NOMO-1 (cell line): ENCODE measurements at regions not wholly inside any gene's neighbourhood (a gene's known extent, or its start where the extent isn't known, plus 50 kb on each side); places are given as distances from the start of the nearest gene placed in this dataset.
"Not testable (repeated sequence)": the region's sequence is repeated elsewhere in the genome, so short reads cannot be mapped to it uniquely, and the experiment has no call there.

Experiments
- DNase-seq, 2 experiments: peaks; one replicate each; lab custom pipeline; 2025; ENCODE audit not compliant: unreplicated experiment in 2 of 2; lab: John Stamatoyannopoulos, UW

- peak in 1 of 2 experiments; percentile 58 for DNase-seq
These were observed 187.7 kb downstream of the SATB1 start for GRCh38 chr3:18237251-18238005.

DNA sequence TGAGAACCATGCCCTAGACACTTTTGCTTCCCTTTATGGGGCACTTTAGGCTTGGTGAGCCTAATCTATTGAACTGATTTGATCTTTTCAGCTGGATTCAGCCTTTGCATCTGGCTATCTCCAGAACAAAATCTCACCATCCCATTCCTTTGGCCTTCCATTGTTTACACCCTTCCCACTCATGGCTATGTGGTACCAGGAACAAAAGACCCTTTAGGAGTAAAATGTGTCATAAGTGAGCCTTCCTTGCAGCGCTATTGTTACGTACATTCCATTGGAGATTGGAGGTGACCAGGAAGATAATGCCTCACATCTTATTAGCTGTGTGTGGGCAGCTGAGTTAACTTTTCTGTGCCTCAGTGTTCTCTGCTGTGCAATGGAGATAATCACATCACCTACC is 188.4 kb downstream of the SATB1 start:
- no peak for DNase-seq

- DNase-seq = no peak
These were observed 190.3 kb downstream of the SATB1 start for GRCh38 chr3:18234717-18235335.

- DNase-seq = no peak
These were observed 191.0 kb downstream of the SATB1 start for GRCh38 chr3:18233987-18234716.

GRCh38 chr3:18232317-18232716 is 192.8 kb downstream of the SATB1 start:
- no peak for DNase-seq

- no peak for DNase-seq
These were observed 197.1 kb downstream of the SATB1 start for GRCh38 chr3:18228060-18228459.

GRCh38 chr3:18225709-18226108 is 199.4 kb downstream of the SATB1 start:
- no peak for DNase-seq

DNA sequence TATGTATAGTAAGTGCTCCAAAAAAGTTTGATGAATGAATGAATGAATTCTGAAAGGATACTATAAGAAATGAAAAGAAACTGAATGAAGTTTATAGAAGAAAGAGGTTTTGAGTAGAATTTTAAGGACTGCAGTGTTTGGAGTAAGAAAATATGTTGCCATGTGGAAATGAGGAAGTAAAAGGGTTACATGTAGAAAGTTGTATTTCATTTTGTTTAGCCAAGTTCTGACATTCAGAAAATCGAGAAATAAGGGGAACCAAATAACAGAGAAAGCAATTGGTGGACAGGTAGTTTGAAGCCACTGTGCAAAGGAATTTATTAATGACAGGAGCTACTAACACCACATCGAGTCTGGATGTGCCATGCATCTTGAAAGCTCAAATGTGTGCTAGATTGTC is 200.7 kb downstream of the SATB1 start:
- DNase-seq = peak; percentile 48 to 81

- peak in 1 of 2 experiments; percentile 71 for DNase-seq
These were observed 201.2 kb downstream of the SATB1 start for GRCh38 chr3:18223974-18224373.

- DNase-seq = peak; percentile 86 to 97
These were observed 201.6 kb downstream of the SATB1 start for GRCh38 chr3:18223571-18223970.

GRCh38 chr3:18222686-18223085 is 202.5 kb downstream of the SATB1 start:
- no peak for DNase-seq

DNA sequence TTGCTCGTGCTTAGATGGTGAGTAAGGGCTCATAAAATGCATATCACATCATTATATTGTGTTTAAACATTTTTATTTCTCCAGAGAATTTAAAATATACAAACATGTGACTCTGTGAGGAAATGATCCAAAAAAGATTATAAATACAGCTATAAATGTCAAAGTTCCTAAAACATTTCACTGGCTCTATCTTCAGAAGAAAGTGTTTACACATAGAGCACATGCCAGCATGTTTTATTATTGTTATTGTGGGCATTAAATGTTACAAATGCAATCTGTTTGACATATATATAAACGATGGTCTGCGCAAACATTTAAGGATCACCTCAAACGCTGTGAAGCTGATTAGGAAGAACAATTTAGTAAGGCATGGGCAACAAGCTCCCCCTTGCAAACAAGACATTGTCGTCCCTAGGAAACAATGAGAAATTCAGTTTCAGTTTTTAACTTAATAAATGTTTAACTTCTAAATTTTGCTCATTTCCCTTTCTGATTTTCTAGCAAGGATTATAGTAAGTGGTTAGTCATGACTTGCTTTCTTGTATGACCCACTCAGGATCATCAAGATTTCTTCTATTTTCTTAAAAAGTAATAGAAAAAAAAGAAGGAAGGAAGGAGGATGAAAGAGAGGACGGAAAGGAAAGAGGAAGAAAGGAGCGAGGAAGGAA is 207.5 kb downstream of the SATB1 start:
- no peak for DNase-seq

DNA sequence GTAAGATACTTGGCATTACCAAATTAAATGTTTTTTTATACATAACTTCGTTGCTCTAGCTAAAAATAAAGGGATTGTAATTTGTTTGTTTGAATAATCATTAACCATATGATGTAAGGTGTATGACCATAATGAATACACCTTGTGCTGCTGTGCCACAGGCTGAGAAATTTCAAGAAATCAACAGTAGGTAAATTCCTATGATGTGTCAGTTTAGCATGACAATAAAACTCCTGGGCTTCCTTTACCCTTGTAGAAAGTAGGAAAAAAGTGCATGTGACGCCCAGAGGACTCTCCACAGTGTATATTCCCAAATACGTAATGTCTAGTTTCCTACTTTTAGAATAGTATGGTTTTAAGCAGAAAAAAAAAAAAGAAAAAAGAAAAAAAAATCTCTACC is 208.1 kb downstream of the SATB1 start:
- no peak for DNase-seq

DNA sequence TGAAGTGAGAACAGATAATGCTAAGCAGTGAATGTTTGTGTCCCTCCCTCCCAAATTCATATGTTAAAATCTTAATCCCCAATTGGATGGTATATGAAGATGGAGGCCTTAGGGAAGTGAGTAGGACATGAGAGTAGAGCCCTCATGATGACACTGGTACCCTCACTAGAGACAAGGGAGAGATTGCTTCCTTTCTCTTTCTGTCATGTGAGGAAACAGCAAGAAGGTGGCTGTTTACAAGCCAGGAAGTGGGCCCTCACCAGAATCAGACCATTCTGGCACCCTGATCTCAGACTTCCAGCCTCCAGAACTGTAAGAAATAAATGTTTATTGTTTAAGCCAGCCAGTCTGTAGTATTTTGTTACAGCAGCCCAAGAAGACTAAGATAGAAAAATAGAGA is 209.5 kb downstream of the SATB1 start:
- no peak for DNase-seq

DNA sequence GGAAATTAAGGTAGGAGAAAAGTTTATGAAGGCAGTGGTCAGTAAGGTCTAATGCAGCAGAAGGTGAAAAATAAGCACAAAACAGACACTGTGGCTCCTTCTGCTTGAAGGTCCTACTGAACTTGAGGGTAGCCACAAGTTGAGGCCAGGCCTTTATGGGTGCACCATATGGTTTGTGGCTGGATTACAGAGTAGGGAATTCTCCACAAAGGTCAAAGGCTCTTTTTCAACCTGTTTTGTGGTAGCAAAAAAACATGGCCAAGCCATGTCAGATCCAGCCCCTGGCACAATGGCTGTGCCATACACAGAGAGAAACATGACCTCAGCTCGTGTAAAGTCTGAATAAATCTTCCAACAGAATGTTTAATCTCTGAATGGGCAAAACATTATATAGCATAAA is 214.0 kb downstream of the SATB1 start:
- no peak for DNase-seq

- DNase-seq = peak; percentile 58 to 89
These were observed 216.3 kb downstream of the SATB1 start for GRCh38 chr3:18208856-18209255.

DNA sequence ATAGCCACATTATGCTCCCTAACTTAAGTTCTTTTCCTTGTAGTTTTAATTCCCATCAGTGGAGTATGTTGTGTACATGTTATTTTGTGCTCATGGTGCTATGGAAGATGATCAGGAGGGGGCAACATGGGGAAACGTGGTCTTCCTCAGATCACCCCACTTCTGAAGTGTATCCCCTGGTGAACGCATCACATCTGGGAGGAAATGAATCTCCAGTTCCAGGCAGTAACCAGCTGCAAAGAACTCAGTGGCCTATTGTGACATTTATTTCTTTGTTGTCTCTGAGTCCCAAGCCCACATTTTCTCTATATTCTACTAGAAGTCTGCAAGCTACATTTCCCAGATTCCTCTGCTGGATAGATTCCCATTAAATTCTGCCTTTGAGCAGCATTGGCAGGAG is 217.0 kb downstream of the SATB1 start:
- no peak for DNase-seq

DNA sequence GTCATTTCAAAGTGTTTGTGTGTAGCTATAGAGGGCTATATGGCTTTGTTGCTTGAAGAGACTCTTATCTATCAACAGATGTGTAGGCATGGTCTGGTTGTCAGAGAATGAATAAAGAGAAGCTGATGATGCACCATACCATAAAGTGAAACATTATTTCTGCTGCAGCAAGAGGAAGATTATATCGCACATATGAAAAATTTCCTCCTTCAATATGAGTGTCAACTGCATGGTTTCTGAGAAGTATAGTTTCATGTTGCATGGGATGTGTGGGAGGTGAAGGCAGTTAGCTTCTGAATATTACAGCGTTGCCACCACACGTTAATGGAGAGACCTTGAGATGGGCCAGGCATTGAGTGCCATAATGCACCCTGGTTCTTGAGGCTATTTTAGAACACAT is 217.9 kb downstream of the SATB1 start:
- DNase-seq = no peak

DNA sequence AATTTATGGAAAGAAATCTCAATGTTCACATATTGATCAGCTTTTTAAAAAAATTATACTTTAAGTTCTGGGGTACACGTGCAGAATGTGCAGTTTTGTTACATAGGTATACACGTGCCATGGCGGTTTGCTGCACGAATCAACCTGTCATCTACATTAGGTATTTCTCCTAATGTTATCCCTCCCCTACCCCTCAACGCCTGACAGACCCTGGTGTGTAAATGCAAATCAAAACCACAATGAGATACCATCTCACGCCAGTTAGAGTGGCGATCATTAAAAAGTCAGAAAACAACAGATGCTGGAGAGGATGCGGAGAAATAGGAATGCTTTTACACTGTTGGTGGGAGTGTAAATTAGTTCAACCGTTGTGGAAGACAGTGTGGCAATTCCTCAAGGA is 219.4 kb downstream of the SATB1 start:
- not testable (repeated sequence) for DNase-seq

DNA sequence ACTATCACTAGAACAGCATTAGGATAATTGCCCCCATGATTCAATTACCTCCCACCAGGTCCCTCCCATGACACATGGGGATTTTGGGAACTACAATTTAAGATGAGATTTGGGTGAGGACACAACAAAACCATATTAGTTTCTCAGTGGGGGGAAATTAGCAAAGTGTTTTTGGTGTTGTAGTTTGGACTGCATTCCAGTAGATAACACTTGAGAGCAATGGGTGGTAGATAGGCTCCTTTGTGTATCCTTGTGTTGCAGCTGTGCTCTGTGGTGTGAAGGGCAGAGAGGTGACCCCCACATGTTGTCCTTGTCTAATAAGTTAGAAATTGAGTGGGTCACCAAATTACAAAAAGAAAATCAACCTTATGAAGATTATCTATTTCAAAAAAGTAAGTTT is 223.8 kb downstream of the SATB1 start:
- DNase-seq = no peak

GRCh38 chr3:18199757-18200156 is 225.4 kb downstream of the SATB1 start:
- no peak for DNase-seq
